Panc1 (cell line): ENCODE measurements at regions not wholly inside any gene's neighbourhood (a gene's known extent, or its start where the extent isn't known, plus 50 kb on each side); places are given as distances from the start of the nearest gene placed in this dataset.

ENCODE experiments used
- ATAC-seq: fragments of 200-7000 bp; cut with Tn5 transposase; 2 replicates; pipeline ENCODE4 v1.9.1; 2020; ENCODE audit warnings: mild to moderate bottlenecking, moderate library complexity
- BruUV-seq: library from RNA; stranded (reverse); fragments of 400-500 nt; replicated peaks from 2 replicates; lab custom pipeline; 2021; lab: Mats Ljungman, UMichigan
- CTCF ChIA-PET: fragments of 300-600 bp; sonication (Branson Sonifier 250); formaldehyde crosslinking; loops from one replicate; lab custom pipeline; 2022; ENCODE audit warnings: antibody characterized with exemption; lab: Charles Lee
- POLR2A ChIA-PET: fragments of 300-600 bp; sonication (Branson Sonifier 250); formaldehyde crosslinking; loops from one replicate; lab custom pipeline; 2022; ENCODE audit warnings: antibody characterized with exemption; lab: Charles Lee
- DNase-seq: peaks from one replicate; pipeline ENCODE4 v3.0.0-alpha.2; 2010; ENCODE audit warnings: low read depth, low spot score
- H3K27ac ChIP-seq: 2 replicates; pipeline ENCODE4 v1.5.1; 2011; ENCODE audit warnings: mild to moderate bottlenecking, low read length, inconsistent platforms
- H3K27me3 ChIP-seq: fragments of 200-500 bp; sonication (Bioruptor generic); 2 replicates; pipeline ENCODE4 v1.6.0; 2014; ENCODE audit warnings: low read length, inconsistent platforms; ENCODE audit not compliant: control insufficient read depth, insufficient read depth
- H3K36me3 ChIP-seq: fragments of 200-500 bp; sonication (Bioruptor generic); 2 replicates; pipeline ENCODE4 v1.5.1; 2014; ENCODE audit warnings: inconsistent platforms, mild to moderate bottlenecking, low read length, moderate library complexity; ENCODE audit not compliant: control insufficient read depth, insufficient read depth
- H3K4me1 ChIP-seq: 2 replicates; pipeline ENCODE4 v1.5.1; 2011; ENCODE audit warnings: inconsistent platforms, mild to moderate bottlenecking, low read length, moderate library complexity; ENCODE audit not compliant: control insufficient read depth, insufficient read depth
- H3K4me3 ChIP-seq, 2 experiments: 2 replicates each; pipeline ENCODE4 v1.5.1; 2011 to 2012; ENCODE audit warnings: low read depth in 2 of 2, low read length in 2 of 2, mild to moderate bottlenecking in 2 of 2, inconsistent platforms in 1 of 2, moderate library complexity in 1 of 2
- H3K9me3 ChIP-seq: fragments of 200-500 bp; sonication (Bioruptor generic); 2 replicates; pipeline ENCODE4 v1.5.1; 2014; ENCODE audit warnings: low read depth, mild to moderate bottlenecking, inconsistent platforms, low read length, moderate library complexity; ENCODE audit not compliant: control insufficient read depth, insufficient read depth
- CTCF ChIP-seq: fragments of 450-650 bp; IDR thresholded peaks from 2 replicates; pipeline ENCODE4 v1.5.1; 2017; ENCODE audit warnings: mild to moderate bottlenecking
- POLR2AphosphoS5 ChIP-seq: IDR thresholded peaks from 2 replicates; pipeline ENCODE4 v1.6.1; 2012; ENCODE audit warnings: mild to moderate bottlenecking, low read depth, low read length, moderate library complexity
- REST ChIP-seq, 2 experiments: IDR thresholded peaks; 2 replicates each; pipeline ENCODE4 v1.6.1; 2011 to 2012; ENCODE audit warnings: low read depth in 2 of 2, control low read depth in 1 of 2, low read length in 1 of 2, mild to moderate bottlenecking in 1 of 2, moderate library complexity in 1 of 2; ENCODE audit not compliant: insufficient read depth in 1 of 2
- SIN3A ChIP-seq: IDR thresholded peaks from 2 replicates; pipeline ENCODE4 v1.6.1; 2012; ENCODE audit warnings: low read depth, mild to moderate bottlenecking, low read length, moderate library complexity, borderline replicate concordance; ENCODE audit not compliant: insufficient read depth
- TCF7L2 ChIP-seq: IDR thresholded peaks from 2 replicates; pipeline ENCODE4 v1.6.1; 2011; ENCODE audit warnings: mild to moderate bottlenecking, low read depth, low read length, inconsistent platforms
- in situ Hi-C: cut with HindIII; loops from 2 replicates; pipeline ENCODE4 v1.10.0; 2016; ENCODE audit warnings: low sequenced_read_pairs, low pct_unique_long_range_greater_than_20kb
- intact Hi-C: fragments of 100-400 bp; cut with micrococcal nuclease; formaldehyde crosslinking; loops from one replicate; pipeline ENCODE4 v1.10.0; 2022; ENCODE audit not compliant: unreplicated experiment

GRCh38 chrX:113770071-113770470 lies 813.8 kb upstream of the HTR2C start:
- ATAC-seq (no peak), DNase-seq (no peak)
- no peak for TF ChIP-seq TCF7L2
- ChIA-PET POLR2A (no interaction called here), CTCF (no interaction called here)
- H3K27ac ChIP-seq: no peak overlapping the region
- no peak overlapping the region for H3K4me3 ChIP-seq
- no TSS peak for BruUV-seq
- H3K36me3 ChIP-seq: no peaks in the 10 kb centered on the region
- H3K27me3 ChIP-seq: no peaks in the 10 kb centered on the region
- in situ Hi-C loops: no loop called here
- intact Hi-C loops: no loop called here
- no peaks in the 10 kb centered on the region for H3K4me1 ChIP-seq
- no peaks in the 10 kb centered on the region for H3K9me3 ChIP-seq

GRCh38 chrX:113759422-113759821 lies 824.5 kb upstream of the HTR2C start:
- ChIA-PET CTCF (no interaction called here), POLR2A (no interaction called here)
- no peaks in the 10 kb centered on the region for H3K9me3 ChIP-seq
- no peak overlapping the region for H3K27ac ChIP-seq
- no peaks in the 10 kb centered on the region for H3K36me3 ChIP-seq
- intact Hi-C loops (no loop called here), in situ Hi-C loops (no loop called here)
- ATAC-seq (no peak), DNase-seq (no peak)
- no peaks in the 10 kb centered on the region for H3K27me3 ChIP-seq
- TF ChIP-seq SIN3A: no peak
- no peak for TF ChIP-seq REST (IDR thresholded peaks at IDR 0.05; ENCODE audit: insufficient read depth in 1 of 2, low read depth in 2 of 2, low read length in 1 of 2)
- no peak for TF ChIP-seq POLR2AphosphoS5
- no peak for TF ChIP-seq CTCF
- TF ChIP-seq TCF7L2: no peak
- BruUV-seq: no TSS peak
- no peak overlapping the region for H3K4me3 ChIP-seq
- H3K4me1 ChIP-seq: no peaks in the 10 kb centered on the region

GRCh38 chrX:113747274-113747973 lies 836.5 kb upstream of the HTR2C start:
- TF ChIP-seq POLR2AphosphoS5 (no peak), SIN3A (no peak), CTCF (no peak), TCF7L2 (no peak), REST (IDR thresholded peaks at IDR 0.05; ENCODE audit: insufficient read depth in 1 of 2, low read depth in 2 of 2, low read length in 1 of 2) (no peak)
- no peak for DNase-seq
- no TSS peak for BruUV-seq
- H3K27me3 ChIP-seq: no peaks in the 10 kb centered on the region
- in situ Hi-C loops (no loop called here), intact Hi-C loops (no loop called here)
- no peaks in the 10 kb centered on the region for H3K9me3 ChIP-seq
- no peak overlapping the region for H3K4me3 ChIP-seq
- POLR2A ChIA-PET: no interaction called here
- H3K27ac ChIP-seq: no peak overlapping the region
- no peaks in the 10 kb centered on the region for H3K4me1 ChIP-seq
- no peaks in the 10 kb centered on the region for H3K36me3 ChIP-seq
- CTCF ChIA-PET: no interaction called here
- ATAC-seq: no peak
